DMS79 treated with DMSO at 0.1 percent for 48 hours (cell line): ENCODE measurements at regions not wholly inside any gene's neighbourhood (a gene's known extent, or its start where the extent isn't known, plus 50 kb on each side); places are given as distances from the start of the nearest gene placed in this dataset.

ENCODE experiments used
- DNase-seq: peaks from one replicate; lab custom pipeline; 2025; lab: John Stamatoyannopoulos, UW

DNA sequence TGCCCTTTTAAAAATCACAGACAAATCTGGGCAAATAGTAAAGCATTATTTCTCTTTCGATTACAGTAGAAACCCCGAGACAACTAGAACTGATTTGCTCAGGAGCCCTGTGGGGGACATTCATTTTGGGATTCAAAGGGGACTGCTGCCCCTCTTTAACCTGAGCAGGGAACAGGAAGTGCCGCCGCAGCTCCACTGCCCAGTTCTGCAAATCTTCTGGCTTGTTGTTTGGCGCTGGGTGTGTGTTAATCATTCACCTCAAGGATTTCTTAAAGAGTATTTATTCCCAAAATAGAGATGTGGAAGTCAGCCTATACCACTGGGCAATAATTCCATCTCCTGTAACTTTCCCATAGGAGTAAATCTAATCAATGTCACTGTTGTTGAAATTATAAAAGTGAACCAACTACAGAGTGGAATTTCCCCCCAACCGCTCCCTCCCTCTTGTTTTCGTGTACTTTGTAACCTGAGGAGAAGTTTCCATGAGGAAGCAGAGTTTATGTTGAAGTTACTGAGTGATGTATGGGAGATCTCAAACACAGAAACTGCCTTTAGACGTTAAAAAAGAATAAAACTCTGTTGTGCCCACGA lies 515.8 kb downstream of the KLF12 start:
- DNase-seq, result no peak

GRCh38 chr13:73616861-73617260 lies 517.3 kb downstream of the KLF12 start:
- DNase-seq, result no peak

GRCh38 chr13:73610799-73611592 lies 523.2 kb downstream of the KLF12 start:
- DNase-seq, result peak; percentile 43

DNA sequence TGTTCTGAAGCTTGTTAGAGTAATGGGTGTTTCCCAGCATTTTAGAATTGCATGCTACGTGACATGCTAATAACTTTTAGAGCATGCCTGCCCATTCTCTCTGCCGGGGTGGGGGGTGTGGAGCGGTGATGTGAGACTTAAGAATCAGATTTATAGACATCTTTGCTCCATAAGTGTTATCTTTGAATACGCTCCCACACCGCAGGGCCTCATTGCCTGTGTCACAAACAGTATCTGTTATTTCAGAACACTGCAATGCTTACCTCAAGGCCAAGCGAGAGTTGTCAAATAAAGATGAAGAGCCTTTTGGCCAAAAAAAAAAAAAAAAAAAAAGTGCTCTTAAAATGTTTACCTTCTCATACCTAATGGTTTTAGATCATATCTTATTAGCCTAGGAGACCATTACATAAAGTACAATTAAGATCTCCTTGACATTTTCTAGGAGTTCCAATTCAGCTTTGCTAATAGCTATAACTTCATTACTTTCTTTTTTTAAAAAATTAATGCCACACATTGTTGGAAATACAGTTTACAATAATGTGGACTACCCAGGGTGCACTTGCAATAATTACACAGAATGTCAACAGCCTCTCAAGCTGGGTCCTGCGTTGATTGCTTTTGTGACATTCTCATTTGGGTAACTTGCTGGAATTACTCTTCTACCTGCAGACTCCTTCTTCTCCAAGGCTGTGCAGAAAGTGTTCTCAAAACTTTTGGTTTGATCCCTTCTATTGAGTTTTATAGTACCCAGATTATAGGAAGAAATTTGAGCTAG lies 525.3 kb downstream of the KLF12 start:
- DNase-seq, result peak; percentile 95

GRCh38 chr13:73608157-73608516 lies 526.1 kb downstream of the KLF12 start:
- DNase-seq, result peak; percentile 97

DNA sequence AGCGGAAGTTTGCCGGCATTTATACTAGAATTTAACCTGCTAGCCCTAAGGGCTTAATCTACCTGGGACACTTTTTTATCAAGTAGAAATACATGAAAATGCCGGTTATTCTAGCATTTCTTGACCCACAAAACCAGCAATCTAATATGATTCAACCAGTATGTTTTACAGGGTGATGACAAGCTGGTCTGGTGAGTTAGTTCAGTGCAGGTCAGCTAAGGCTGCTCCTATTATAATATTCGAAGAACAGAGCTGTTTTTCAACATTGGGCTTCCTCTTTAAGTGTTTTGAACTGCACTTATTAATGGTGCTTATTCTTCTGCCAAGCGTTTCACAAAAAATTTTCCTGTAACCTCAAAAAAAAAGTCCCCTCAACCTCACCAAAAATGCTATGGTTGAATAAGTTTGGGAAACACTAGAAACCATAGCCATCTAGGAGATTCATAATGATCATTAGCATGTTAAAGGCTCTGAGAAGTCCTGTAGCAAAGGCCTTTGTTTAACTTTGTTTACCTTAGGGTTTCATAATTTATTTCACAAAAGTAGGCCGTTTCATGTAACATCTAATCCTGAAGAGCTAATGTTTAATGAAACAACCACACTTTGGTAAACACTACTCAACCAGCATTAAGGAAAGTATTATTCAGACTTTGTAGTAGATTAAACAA lies 526.6 kb downstream of the KLF12 start:
- peak; percentile 97 for DNase-seq

DNA sequence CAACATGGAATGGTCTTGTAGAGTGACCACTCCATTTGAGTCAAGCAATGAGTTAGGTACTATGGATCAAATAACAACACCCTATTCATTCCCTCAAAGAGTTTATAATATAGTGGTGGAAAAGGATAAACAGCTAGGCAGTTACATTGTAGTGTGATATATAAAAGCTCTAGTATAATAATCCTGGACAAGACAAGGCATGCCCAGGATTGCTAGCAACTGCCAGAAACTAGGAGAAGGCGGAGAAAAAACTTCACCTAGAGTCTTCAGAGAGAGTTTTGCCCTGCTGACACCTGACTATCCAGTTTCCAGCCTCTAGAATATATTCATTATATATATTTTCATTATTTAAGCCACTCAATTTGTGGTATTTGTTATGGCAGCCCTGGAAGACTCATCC lies 530.6 kb downstream of the KLF12 start:
- no peak for DNase-seq

- no peak for DNase-seq
Measured at GRCh38 chr13:73602295-73602694, 531.9 kb downstream of the KLF12 start.

- DNase-seq, result no peak
Measured at GRCh38 chr13:73601708-73602107, 532.5 kb downstream of the KLF12 start.

DNA sequence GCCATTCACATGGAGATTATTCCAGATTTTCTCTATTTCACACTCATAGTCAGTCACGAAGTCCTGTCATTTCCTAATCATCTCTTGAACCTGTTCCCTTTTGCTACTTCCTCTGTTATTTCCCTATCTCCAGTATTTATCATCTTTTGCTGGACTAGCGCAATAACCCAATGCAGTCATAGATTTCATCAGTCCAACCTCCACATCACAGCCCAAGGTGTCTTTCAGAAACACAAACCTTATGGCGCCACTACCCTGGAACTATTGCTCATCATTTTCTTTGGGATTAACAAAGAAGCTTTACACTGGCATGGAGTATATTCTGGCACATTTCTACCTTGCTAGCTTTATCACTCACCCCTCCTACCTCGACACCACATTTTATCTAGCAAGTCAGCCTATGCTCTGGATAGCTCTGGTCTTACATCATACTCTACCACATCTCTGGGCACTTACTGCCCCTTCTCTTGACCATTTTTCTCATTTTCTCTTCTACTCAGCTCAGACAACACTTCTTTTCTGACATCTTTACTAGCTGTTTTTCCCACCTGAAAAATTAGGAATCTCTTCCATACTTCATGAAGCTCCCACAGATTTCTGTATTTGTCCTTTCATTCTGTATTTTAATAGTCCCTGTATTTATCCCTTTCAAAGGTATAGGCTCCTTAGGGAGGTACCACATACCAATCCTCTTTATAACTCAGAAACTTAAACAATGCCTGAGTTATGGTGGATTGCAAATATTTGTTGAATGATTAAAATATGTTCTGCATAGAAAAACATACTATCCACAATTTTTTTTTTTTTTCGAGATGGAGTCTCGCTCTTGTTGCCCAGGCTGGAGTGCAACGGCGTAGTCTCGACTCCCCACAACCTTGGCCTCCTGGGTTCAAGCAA lies 534.7 kb downstream of the KLF12 start:
- DNase-seq, result no peak

DNA sequence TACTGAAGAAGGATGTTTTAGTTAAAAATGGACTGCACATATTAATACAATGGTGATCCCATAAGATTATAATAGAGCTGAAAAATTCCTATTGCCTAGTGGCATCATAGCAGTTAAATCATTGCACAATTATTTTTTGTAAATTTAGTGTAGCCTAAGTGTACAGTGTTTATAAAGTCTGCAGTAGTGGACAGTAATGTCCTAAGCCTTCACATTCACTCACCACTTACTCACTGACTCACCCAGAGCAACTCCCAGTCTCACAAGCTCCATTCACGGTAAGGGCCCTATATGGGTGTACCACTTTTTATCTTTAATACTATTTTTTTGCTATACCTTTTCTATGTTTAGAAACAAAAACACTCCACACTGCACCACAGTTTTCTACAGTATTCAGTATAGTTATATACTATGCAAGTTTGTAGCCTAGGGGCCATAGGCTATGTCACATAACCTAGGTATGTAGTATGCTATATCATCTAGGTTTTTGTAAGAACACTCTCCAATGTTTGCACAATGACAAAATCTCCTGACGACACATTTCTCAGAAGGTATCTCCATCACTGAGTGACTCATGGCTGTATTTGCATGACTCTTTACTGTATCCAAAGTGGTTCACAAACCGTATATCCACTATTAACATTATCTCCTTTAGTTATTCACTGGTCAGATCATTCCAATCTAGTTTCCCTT lies 536.0 kb downstream of the KLF12 start:
- DNase-seq, result no peak

DNA sequence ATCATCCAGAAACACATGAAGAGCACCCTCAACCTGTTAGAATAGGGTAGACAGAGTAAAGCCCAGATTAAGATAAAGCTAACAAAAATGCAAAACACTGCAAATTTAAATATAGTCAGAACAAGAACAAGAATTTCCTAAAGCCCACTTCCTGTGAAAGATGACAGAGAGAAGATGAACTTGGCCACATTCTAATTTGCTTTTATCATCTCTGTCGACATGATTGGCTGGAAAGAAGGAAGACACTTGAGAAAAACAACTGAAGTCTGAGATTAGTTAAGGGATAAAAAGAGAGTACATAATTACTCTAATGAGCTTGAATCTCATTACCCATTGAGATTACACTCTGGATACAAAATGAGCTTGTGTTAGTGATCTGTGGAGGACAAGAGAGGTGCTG lies 537.6 kb downstream of the KLF5 start:
- no peak for DNase-seq

DNA sequence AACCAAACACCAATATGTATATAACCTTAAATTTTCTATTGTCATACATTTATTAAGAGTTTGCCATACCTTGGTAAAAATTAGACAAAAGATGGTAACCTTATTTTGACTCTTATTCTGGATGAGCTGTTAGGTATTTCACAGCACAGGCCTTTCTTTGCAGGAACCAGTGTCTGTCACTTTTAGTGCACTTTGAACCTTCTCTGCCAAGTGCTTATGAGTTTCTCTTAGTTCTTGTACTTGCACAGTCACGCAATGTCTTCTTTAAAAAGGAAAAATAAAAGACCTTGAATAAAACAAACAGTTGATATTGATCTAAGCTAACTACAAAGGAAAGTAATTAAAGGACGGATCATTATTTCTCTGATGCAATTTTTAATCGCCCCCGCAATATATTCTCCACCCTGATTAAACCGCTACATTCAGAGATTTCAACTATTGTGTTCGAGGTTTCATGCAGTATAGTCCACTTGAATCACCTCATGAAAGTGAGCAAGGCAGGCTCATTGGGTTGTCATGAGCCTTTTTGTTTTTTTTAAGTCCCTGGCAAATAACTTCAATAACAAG lies 534.5 kb downstream of the KLF5 start:
- no peak for DNase-seq

DNA sequence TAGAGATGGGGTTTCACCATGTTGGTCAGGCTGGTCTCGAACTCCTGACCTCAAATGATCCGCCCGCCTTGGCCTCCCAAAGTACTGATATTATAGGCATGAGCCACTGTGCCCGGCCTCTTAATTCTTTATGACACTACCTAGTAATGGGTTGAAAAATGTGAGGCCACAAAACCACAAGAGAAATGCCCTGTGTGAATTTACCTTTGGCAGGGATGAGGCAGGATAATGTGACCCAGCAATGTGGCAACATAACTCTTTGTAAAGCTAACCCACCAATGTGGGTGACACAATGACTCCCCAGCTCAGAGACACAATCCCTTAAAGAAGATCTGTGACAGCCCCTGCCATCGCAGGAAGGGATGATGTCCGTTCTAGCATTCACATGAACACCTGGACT lies 533.1 kb downstream of the KLF5 start:
- no peak for DNase-seq

DNA sequence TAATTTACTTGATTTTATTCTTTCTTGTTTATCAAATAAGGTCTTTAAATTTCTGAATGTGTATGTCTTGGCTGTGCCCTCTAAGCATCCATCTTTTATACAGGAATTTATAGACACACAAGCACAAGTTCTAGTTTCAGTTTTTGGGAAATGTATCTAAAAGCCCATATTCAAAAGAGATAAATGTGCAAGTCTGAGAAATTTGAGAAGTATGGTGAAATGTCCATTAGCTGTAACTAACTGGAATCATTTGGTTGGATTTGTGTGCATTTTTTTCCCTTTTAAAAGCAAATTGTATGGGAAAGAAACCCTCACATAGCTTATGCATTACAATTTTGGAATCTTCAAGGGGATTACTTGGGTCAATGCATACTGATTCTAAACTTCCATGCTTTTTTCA lies 532.0 kb downstream of the KLF5 start:
- no peak for DNase-seq

DNA sequence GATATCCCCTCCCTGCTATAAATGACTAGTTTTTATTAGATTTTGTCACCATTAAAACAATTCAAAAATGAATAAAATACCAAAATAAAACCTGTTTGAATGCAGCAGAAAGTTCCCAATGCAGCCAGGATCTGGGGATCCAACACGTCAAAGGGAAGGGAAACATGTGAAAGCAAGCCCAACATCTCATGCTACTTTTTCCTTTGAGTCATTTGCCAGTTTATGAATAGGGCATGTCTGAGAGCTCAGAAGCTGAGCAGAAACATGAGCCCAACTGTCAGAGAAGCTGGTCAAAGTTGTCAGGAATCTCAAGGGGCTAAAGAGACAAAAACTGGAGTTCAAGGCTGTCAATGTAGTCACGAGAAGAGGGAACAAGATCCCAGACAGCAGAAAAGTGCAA lies 526.4 kb downstream of the KLF5 start:
- no peak for DNase-seq

DNA sequence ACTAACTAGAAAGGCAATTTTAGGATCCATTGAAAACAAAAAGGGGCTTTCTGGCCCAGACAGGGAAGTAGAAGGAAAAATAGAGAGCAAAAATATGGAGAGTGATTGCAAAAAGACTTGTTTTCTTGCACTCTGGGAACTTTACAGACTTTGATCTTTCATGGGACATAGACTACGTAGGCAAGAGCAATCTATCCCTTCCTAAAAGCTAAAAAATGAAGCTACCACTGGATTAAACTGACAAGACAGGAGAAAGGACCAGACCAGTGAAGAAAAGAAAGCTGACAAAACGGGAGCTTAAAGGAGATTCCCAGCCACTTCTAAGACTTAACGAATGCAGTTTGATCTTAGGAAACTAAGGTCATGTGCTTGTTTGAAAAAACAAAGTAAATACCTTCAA lies 524.5 kb downstream of the KLF5 start:
- no peak for DNase-seq

- DNase-seq, result no peak
Measured at GRCh38 chr13:73580513-73581267, 521.9 kb downstream of the KLF5 start.

GRCh38 chr13:73579574-73580274 lies 520.9 kb downstream of the KLF5 start:
- DNase-seq, result no peak
